ENCODE measurements at regions not wholly inside any gene's neighbourhood (a gene's known extent, or its start where the extent isn't known, plus 50 kb on each side); places are given as distances from the start of the nearest gene placed in this dataset.

- DNase-seq (ENCODE audit: extremely low read depth in 1 of 2, low read depth in 1 of 2): no peak
These were observed 237.0 kb upstream of the UBE2E3 start for GRCh38 chr2:180743401-180743800.

DNA sequence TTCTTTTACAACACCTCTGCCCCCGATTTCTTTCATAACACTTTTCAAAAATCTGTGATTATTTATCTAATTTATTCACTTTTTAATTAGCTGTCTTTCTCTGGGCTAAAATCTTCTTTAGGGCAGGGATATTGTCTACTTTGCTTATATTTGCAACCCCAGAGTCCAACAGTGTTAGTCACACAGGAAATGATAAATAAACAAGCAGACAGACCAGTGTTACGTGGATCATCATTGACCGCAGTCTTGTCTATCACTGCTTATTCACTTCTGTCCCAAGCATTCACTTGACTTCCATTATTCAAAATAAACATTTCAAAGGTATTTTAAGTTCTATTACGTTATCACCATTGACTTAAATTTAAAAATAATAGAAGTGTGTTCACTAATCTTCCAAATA is 237.6 kb upstream of the UBE2E3 start:
- DNase-seq (ENCODE audit: extremely low read depth in 1 of 2, low read depth in 1 of 2): no peak

- no peak for DNase-seq (ENCODE audit: extremely low read depth in 1 of 2, low read depth in 1 of 2)
These were observed 241.3 kb upstream of the UBE2E3 start for GRCh38 chr2:180739070-180739469.

DNA sequence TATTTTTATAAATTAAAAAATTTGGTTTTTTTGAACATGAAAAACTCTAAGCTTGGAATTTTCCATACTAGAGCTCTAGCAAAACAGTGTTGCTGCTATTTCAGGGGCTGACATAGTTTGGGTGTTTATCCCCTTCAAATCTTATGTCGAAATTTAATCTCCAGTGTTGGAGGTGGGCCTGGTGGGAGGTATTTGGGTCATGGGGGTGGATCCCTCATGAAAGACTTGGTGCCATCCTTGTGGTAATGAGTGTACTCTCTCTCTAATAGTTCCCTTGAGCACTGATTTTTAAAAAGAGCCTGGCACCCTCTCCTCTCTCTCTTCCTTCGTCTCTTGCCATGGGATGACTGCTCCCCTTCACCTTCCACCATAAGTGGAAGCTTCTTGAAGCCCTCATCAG is 244.6 kb upstream of the UBE2E3 start:
- no peak for DNase-seq (ENCODE audit: extremely low read depth in 1 of 2, low read depth in 1 of 2)

- no peak for DNase-seq (ENCODE audit: extremely low read depth in 1 of 2, low read depth in 1 of 2)
These were observed 246.0 kb upstream of the UBE2E3 start for GRCh38 chr2:180734382-180734781.

GRCh38 chr2:180733330-180733729 is 247.1 kb upstream of the UBE2E3 start:
- DNase-seq (ENCODE audit: extremely low read depth in 1 of 2, low read depth in 1 of 2): no peak

DNA sequence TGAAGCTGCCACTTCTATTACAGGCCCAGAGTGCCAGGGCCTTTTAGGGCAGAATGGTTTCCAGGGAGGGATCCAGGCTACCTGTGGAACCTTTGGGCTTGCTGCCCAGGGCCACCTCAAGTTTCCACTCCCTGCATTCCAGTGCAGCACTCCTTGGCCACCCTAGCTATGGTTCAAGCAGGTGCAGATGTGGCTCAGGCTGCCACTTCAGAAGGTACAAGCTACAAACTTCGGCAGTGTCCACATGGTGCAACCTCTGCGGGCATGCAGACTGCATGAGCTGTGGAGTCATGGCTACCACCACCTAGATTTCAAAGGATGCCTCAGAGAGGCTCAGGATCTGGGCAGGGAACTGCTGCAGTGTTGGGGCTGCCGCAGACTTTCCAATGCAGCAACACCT is 248.1 kb upstream of the UBE2E3 start:
- DNase-seq (ENCODE audit: extremely low read depth in 1 of 2, low read depth in 1 of 2): no peak

DNA sequence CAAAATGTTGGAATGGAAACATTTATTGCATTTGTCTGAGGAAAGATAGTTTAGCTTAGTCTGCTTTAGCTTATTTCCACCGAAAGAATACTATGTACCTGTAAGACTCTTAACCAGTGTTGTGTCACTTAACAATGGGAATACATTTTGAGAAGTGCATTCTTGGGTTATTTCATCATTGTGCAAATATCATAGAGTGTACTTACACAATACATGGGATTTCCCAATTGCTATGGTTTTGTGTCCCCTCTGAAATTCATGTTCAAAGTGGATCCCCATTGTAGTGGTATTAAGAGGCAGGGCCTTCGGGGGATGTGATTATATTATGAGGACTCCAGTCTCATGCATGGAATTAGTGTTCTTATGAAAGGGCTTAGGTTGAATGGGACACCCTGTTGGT is 249.4 kb upstream of the UBE2E3 start:
- no peak for DNase-seq (ENCODE audit: extremely low read depth in 1 of 2, low read depth in 1 of 2)

DNA sequence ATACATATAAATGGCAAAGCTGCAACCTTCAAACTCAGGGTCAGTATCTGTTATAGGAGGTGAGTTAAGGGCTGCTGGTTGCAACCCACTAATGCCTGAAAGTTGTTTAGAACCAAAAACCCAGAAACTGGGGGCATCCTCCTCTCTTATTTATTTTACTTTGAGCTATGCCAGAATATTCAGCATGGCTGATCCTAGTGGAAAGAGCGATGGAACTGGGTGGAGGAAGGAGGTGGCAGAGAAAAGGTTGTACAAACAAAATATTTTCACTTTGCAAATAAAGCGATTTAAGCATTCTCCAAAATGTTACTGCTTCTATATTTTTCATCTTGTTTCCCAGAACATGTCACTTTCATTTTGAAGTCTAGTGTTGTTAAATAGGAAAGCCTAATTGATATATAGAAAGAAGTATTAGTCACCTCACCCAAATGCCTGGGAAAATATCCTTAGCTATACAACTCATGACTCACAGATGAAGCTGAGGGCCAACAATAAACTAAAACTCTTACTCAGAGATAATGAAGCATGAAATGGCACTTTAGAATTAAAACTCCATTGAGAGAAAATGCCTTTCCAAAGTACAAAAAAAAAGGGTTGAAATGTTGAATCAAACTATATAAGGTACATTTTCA is 251.4 kb upstream of the UBE2E3 start:
- DNase-seq (ENCODE audit: extremely low read depth in 1 of 2, low read depth in 1 of 2): no peak

GRCh38 chr2:180723712-180724111 is 256.7 kb upstream of the UBE2E3 start:
- DNase-seq (ENCODE audit: extremely low read depth in 1 of 2, low read depth in 1 of 2): no peak

DNA sequence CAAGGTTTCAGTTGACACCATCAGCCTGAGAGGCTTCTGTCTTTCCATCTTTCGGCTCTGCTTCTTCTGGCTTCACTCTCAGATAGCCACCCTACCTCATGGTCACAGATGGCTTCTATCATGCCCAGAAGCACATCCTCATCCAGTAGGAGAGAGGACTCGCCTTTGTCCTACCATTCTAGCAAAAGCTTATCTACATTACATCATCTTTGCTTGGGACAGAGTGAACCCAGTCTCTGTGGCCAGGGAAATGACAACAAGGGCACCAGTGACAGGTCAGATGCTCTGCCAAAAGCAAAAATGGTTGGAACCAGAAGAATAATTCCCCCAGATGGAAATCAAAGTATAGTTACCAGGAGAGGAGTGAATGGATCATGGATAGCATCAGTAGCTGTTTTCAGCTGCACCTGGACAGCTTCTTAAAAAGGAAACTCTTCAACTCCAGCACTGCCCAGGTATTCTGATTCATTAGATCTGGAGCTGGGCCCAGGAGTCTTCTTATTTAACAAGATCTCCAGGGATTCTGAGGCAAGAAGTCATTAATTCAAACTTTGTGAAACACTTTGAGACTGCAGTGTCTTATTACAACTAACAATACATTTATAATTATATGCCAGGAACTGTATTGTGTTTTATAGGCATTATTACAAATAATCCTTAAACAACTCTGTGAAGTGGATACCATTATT is 257.7 kb upstream of the UBE2E3 start:
- DNase-seq (ENCODE audit: extremely low read depth in 1 of 2, low read depth in 1 of 2): no peak

DNA sequence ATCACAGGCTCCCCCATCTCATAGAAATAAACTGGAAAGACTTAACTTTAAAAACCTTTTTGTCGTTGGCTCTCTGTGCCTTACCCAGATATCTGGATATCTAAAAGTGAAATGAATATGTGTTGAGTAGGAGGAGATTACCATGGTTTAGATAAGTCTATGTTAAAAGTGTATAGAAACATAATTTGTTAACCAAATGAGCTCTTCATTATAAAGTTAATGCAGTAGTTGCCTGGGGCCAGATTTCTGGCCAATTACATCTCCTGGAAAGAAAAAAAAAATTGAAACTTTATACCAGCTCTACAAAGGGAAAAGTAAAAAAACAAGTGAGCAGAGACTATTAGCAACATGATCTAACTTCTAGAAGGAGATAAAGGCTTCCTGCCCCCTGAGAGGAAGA is 259.6 kb upstream of the UBE2E3 start:
- no peak for DNase-seq (ENCODE audit: extremely low read depth in 1 of 2, low read depth in 1 of 2)

GRCh38 chr2:180717588-180717987 is 262.8 kb upstream of the UBE2E3 start:
- DNase-seq (ENCODE audit: extremely low read depth in 1 of 2, low read depth in 1 of 2): no peak

GRCh38 chr2:180716186-180717180 is 263.9 kb upstream of the UBE2E3 start:
- no peak for DNase-seq (ENCODE audit: extremely low read depth in 1 of 2, low read depth in 1 of 2)

GRCh38 chr2:180715044-180715443 is 265.4 kb upstream of the UBE2E3 start:
- no peak for DNase-seq (ENCODE audit: extremely low read depth in 1 of 2, low read depth in 1 of 2)

DNA sequence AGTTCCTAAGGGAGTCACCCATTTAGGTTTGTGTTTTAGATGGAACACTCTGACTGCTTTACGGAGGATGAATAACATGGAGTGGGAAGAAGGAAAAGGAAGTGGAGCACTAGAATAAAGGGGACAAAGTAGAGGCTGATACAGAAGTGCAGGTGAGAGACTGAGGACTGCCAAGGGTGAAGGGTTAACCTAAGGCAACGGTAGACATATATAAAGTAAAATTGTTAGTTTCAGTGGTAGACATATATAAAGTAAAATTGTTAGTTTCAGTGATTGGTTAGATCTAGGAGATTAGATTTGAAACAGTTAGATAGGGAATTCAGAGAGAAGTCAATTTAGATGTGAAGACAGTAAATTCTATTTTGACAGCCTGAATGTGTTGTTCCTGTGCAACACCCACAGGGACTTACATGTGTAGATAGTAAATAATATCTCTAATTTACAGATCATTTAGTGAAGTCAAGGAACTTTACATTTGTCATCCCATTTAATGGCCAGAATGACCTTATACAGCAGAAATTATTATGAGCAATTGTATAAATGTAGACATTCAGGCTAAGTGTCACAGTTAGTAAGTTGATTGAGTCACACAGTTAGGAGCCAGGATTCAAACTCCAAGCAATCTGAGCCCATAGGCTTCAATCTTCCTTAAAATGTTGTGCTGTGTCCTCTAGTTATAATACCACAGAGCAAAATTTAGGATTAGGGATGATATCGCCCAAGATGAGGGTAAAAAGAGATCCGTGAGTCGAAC is 270.8 kb upstream of the UBE2E3 start:
- DNase-seq (ENCODE audit: extremely low read depth in 1 of 2, low read depth in 1 of 2): no peak

DNA sequence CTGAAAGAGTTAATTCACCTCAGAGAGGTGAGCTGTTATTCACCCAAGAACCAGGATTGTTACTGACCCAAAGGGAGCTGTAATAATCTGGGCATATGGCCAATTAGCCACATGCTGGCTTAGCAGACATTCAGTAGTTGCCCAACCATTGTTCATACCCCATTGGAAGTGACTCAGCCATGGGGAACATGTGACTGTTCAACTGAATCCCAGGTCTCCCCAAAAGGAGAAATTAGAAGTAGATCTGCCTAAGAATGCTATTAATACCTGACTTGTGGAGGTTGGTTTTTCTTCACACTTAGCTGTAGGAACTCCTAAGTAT is 272.6 kb upstream of the UBE2E3 start:
- no peak for DNase-seq (ENCODE audit: extremely low read depth in 1 of 2, low read depth in 1 of 2)

DNA sequence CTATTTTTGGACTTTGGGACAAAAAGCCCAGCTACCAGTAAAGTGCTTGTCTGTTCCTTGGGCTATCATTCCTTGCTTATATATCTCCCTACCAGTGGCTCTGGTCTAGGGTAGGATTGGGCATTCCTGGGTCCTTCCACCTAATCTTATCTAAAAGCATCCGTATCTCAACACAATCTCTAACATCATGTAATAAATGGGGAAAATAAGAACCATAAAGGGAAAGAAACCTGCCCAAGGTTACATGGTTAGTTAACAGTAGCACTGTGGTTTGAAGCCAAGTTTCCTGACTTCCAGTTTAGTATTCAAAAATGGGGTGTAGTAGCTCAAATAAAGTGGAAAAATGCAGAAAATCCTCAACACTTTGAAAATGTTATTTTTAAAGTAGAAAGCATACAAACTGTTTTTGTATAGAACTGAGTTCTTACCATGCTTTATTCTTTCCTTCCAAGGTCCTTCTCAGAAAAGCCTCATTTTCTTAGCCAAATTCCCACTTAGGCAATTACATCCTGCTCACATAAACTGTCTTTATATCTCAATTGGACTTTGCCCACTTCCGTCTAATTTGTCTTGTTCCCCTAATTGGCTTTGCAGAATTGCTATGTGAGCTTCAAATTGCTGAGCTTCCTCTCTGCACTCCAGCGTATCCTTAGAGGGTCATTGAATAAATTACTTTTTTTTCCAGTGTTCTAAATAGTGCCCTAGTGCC is 273.1 kb upstream of the UBE2E3 start:
- DNase-seq (ENCODE audit: extremely low read depth in 1 of 2, low read depth in 1 of 2): no peak

GRCh38 chr2:180706694-180707093 is 273.7 kb upstream of the UBE2E3 start:
- no peak for DNase-seq (ENCODE audit: extremely low read depth in 1 of 2, low read depth in 1 of 2)

DNA sequence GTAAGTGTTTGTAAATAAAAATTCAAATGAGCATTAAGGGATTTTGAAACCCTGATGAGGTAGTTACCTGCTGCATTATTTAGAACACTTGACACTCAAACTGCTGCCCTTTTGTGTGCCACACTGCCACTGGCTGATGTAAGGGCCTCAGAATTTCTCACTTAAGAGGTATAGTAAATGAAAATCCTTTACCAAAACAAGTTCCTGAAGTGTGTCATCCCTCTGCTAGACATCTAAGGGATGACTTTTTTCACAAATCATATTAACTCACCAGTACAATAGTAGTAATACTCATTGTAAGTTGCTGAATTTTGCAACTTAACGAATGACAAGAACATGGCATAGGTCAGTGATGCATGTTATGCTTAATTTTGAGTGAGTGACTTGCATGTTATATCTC is 274.9 kb upstream of the UBE2E3 start:
- DNase-seq (ENCODE audit: extremely low read depth in 1 of 2, low read depth in 1 of 2): no peak

- DNase-seq (ENCODE audit: extremely low read depth in 1 of 2, low read depth in 1 of 2): no peak
These were observed 275.3 kb upstream of the UBE2E3 start for GRCh38 chr2:180705122-180705521.
